Mucosa of descending colon (tissue), 3 donors: ENCODE measurements at regions not wholly inside any gene's neighbourhood (a gene's known extent, or its start where the extent isn't known, plus 50 kb on each side); places are given as distances from the start of the nearest gene placed in this dataset.

Source experiments
- ATAC-seq: fragments of 200-7000 bp; cut with Tn5 transposase; one replicate; pipeline ENCODE4 v1.9.1; 2020; ENCODE audit warnings: mild to moderate bottlenecking, moderate library complexity
- DNase-seq, 3 donors: peaks; one replicate each; pipeline ENCODE4 v3.0.0-alpha.2; 2020
- H3K36me3 ChIP-seq: fragments of 200-600 bp; one replicate; pipeline ENCODE4 v1.8.0; 2021; ENCODE audit warnings: low read depth, mild to moderate bottlenecking
- H3K4me1 ChIP-seq: fragments of 200-600 bp; one replicate; pipeline ENCODE4 v1.8.0; 2021; ENCODE audit warnings: low read depth, mild to moderate bottlenecking
- H3K4me3 ChIP-seq: fragments of 200-600 bp; one replicate; pipeline ENCODE4 v1.8.0; 2021; ENCODE audit warnings: mild to moderate bottlenecking
- H3K9me3 ChIP-seq: fragments of 200-600 bp; one replicate; pipeline ENCODE4 v1.8.0; 2021; ENCODE audit warnings: mild to moderate bottlenecking
- intact Hi-C, 2 donors: fragments of 100-400 bp; cut with DNase I in 1 of 2; cut with micrococcal nuclease in 1 of 2; formaldehyde crosslinking; loops; one replicate each; pipeline versions ENCODE4 v1.11.0 to v1.11.1; 2022; cut with DNase I, micrococcal nuclease
- TF ChIP-seq, protein P1 (sequence below): fragments of 200-600 bp; IDR thresholded peaks from one replicate; pipeline ENCODE4 v1.8.0; 2022; ENCODE audit warnings: antibody characterized with exemption, mild to moderate bottlenecking
- donor health status: DM: no; HTN: no; CAD: no; lungs with moderate emphysema.
- donor health status: DM: no; HTN: no; CAD: no.
- donor health status: DM: no; HTN: yes; CAD: no.

DNA sequence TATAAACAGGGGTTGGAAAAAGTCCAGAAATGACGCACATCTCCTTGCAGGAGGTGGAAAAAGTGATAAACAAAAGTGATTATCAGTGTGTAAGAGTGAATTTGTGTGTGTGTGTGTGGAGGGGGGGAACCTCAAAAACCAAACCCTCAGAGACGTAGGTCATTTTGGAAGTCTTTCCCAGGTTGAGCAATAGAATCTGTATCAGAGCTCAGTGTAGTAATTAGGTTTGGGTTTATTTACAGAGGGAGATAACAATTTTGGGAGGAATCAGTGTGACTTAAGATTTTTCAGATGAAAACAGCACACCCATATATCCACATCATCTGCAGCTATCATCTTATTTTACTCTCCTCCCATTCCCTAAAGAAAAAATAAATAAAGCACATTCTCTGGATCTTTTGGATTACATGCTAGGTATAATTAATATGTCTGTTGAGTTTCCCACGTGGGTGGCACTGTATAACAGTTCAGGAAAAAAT is 406.4 kb downstream of the FGF9 start:
- intact Hi-C loops = no loop called here
- Histone ChIP-seq H3K36me3 (no peaks in the 10 kb centered on the region), H3K4me3 (no peak overlapping the region), H3K9me3 (no peaks in the 10 kb centered on the region), H3K4me1 (peaks cover under 1% of the 10 kb centered on the region)
- DNase-seq (no peak), ATAC-seq (peak; percentile 40)
- TF ChIP-seq, protein P1, sequence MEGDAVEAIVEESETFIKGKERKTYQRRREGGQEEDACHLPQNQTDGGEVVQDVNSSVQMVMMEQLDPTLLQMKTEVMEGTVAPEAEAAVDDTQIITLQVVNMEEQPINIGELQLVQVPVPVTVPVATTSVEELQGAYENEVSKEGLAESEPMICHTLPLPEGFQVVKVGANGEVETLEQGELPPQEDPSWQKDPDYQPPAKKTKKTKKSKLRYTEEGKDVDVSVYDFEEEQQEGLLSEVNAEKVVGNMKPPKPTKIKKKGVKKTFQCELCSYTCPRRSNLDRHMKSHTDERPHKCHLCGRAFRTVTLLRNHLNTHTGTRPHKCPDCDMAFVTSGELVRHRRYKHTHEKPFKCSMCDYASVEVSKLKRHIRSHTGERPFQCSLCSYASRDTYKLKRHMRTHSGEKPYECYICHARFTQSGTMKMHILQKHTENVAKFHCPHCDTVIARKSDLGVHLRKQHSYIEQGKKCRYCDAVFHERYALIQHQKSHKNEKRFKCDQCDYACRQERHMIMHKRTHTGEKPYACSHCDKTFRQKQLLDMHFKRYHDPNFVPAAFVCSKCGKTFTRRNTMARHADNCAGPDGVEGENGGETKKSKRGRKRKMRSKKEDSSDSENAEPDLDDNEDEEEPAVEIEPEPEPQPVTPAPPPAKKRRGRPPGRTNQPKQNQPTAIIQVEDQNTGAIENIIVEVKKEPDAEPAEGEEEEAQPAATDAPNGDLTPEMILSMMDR = no peak

DNA sequence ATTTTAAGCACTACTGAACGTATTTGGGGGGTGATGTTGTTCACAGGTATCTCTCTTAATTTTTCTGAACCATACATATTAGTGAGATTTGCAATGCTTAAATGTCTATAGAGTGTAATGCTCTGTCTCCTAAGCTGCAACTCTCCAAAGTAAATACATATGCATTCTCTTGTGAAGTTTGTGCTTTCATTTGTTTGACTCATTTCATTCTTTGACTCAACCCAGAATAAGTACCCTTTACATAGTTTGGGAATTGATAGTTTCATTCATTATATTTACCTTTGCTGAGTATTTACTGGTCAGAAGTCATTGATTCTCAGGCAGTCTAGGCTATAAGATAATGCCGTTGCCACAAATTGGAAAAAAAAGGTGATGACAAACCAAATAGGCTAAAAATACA is 406.9 kb downstream of the FGF9 start:
- Histone ChIP-seq H3K4me3 (no peak overlapping the region), H3K4me1 (peaks cover 5% of the 10 kb centered on the region), H3K36me3 (no peaks in the 10 kb centered on the region), H3K9me3 (no peaks in the 10 kb centered on the region)
- ATAC-seq (no peak), DNase-seq (no peak)
- intact Hi-C loops = no loop called here
- TF ChIP-seq, protein P1 = no peak

DNA sequence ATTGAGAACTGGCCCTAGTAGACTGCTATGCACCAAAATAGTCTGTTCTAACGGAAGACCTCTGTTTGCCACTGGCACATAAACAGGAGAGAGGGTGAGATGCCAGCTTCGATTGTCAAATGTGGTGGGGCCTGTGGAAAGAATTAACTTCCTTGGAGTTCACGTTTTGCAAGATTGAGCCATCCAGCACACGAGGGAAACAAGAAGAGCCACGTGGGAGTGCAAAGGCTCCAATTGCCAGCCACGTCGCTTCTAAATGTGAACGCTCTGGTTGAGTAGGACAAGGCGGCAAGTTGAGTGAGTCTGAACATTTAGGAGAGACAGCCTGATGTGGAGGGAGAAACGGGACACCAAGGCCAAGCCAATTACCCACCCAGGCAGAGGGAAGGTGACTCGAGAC is 409.1 kb downstream of the FGF9 start:
- no peak for ATAC-seq
- TF ChIP-seq, protein P1 = no peak
- DNase-seq = no peak
- intact Hi-C loops = no loop called here
- Histone ChIP-seq H3K4me3 (no peak overlapping the region), H3K9me3 (no peaks in the 10 kb centered on the region), H3K36me3 (no peaks in the 10 kb centered on the region), H3K4me1 (peaks cover 5% of the 10 kb centered on the region)

DNA sequence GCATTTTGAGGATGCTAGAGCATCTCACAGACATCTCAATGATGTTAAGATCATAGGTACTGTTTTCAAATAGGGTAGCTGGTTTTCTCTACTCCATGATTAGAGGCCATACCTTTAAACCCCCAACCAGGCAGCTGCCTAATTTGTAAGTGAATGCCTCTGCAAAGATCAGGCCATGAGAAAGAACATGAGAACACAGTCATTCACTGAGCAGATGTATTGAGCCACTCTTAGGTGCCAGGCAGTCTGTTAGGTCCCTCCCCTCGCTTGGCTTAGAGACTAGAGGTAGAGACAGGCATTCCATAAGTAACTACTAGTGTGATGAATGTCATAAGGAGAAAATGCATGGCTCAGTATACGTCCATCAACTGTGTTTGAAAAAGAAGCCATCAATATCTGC is 410.0 kb downstream of the FGF9 start:
- H3K4me3 ChIP-seq = no peak overlapping the region
- no peaks in the 10 kb centered on the region for H3K36me3 ChIP-seq
- DNase-seq (no peak), ATAC-seq (no peak)
- TF ChIP-seq, protein P1 = no peak
- intact Hi-C loops = no loop called here
- H3K9me3 ChIP-seq = no peaks in the 10 kb centered on the region
- peaks cover 9% of the 10 kb centered on the region for H3K4me1 ChIP-seq

DNA sequence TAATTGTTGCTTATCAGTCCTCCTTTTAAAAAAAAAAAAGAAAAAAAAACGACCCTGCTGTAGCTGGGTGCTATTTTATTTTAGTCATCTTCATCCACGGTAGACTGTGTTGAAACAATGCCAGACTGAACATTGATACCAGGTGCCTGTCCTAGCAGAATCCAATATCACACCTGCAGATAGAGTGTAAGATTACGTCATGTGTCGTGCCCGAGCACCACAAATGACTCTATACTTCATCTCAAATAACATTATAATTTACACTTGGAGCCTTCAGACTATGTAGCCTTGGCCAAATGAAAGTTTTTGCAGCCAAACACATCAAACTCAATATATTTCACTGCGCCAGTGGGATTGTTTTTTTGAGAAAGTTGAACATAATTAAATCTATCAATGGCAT is 410.6 kb downstream of the FGF9 start:
- intact Hi-C loops = no loop called here
- no peak for ATAC-seq

More for the DNA sequence above, 410.6 kb downstream of the FGF9 start:
- H3K36me3 ChIP-seq = no peaks in the 10 kb centered on the region
- no peak for DNase-seq
- TF ChIP-seq, protein P1 = no peak
- H3K4me1 ChIP-seq = peaks cover 9% of the 10 kb centered on the region
- no peak overlapping the region for H3K4me3 ChIP-seq
- no peaks in the 10 kb centered on the region for H3K9me3 ChIP-seq
